Glomerular visceral epithelial cell (primary cell): ENCODE measurements at regions not wholly inside any gene's neighbourhood (a gene's known extent, or its start where the extent isn't known, plus 50 kb on each side); places are given as distances from the start of the nearest gene placed in this dataset.
"Not testable (repeated sequence)": the region's sequence is repeated elsewhere in the genome, so short reads cannot be mapped to it uniquely, and the experiment has no call there.

ENCODE experiments used
- DNase-seq: peaks from one replicate; pipeline ENCODE4 v3.0.0-alpha.2; 2016; ENCODE audit errors: extremely low spot score

- no peak for DNase-seq
These were observed 148.3 kb upstream of the SLC24A2 start for GRCh38 chr9:19937121-19937520.

- DNase-seq, result no peak
These were observed 147.8 kb upstream of the SLC24A2 start for GRCh38 chr9:19936598-19936997.

GRCh38 chr9:19935422-19935821 lies 146.6 kb upstream of the SLC24A2 start:
- DNase-seq, result no peak

DNA sequence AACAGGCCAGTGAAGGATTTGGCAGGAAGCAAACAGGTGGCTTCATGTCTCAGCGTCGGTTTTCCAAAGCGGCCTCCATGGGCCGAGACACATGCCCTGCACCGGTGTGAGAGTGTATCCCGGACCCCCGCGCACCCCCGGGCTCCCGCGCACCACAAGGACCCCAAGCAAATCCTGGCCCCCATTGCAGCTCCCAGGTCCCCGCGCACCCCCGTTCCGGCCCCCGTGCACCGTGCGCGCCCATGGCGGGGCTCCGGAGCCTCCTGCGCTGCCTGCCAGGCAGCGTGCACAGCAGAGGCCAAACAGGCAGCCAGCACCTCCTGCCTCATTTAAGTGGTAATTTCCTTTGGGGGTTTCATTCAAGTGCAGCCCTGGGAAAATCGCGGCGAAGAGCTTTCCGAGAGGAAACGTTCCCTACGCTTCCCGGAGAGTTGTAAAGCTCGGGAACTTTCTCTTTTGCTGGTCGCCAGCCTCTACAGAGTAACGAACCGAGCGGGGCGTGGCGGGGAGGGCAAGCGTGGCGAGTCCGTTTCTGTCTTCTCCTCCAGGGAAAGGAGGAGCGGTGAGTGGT lies 145.5 kb upstream of the SLC24A2 start:
- peak; percentile 16 for DNase-seq

DNA sequence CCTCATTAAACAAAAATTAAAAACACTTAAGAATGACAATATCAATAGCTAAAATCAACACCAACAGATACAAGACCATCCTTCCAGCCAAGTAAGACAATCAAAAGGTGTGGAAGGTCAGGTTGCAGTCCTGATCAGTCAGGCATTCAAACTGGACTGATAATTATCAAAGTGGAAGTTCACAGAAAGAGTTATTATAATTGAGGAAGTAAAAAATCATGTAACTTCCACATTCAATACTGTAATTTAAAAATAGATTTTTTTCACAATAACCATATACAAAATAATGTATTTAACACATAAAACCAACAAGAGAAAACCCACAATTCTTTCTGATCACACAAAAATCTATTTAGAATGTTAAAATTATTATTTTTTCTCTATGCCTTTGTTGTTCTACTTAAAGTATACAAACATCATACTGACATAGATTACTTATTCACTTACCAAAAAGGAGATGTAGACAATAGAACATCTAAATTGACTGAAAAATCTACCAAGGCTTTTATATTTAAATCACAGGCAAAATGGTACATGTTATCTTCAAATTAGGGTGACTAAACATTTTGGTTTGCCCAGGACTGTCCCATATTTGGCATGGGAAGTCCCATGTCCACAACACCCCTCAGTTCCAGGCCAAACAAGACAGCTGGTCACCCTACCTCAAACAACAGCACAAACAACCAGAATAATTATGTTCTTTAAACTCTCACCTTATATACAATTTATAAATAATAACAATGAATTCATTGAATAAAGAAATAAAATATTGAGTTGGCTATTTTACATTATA lies 142.5 kb upstream of the SLC24A2 start:
- DNase-seq, result no peak

DNA sequence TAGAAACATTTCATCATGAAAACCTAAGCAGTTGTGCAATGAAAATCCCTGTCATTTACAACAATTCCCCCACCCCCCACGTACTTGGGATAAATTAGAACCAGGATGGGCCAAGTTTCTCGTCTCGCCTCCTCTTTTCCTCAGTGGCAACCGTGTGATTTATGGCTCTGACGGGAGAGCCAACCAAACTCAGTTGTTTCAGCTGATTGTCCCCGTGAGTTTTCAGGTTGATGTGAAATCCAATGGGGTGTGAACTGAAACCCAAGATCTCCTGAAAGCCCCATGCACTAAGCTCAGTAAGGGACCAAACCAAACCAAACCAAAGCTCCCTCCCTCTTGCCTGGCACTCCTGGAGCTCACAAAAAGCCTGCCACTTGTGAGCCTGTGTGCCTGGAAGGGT lies 138.7 kb upstream of the SLC24A2 start:
- no peak for DNase-seq

DNA sequence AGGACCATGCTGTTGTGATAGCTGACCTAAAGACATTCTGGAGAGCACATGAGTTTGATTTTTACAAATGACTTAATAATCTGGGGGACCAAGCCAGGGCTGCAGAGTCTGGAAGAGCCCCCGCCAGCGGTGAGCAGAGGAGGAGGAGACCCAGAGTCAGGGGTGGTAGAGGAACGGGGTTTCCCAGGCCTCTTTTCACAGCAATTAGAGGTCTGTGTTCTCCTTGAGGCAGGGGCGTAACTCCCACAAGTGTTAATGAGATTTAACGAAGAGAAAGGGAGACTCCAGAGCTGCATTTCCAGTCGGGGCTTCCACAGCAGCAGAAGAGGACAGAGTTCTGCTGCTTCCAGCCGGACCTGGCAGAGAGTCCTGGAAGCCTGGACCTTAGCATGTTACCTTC lies 137.9 kb upstream of the SLC24A2 start:
- no peak for DNase-seq

GRCh38 chr9:19925674-19926503 lies 137.1 kb upstream of the SLC24A2 start:
- peak; percentile 80 for DNase-seq

DNA sequence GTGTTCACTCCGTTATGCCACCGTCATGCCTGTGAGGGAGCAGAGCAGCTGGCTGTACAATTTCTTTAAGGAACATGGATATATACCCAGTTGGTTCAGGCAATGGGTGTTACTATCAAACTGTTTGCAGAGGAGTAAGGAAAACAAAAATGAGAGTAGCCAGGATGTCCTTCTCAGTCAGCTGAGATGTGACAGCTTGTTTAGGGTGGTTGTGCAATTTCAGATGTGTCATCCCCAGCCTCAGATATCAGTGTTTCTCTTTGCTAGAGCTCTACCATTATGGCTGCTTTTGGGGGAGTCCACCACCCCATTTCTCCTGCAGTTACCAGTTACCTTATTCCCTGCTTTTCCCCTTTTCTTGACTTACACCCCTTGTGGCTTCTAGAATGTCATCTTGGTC lies 135.2 kb upstream of the SLC24A2 start:
- no peak for DNase-seq

DNA sequence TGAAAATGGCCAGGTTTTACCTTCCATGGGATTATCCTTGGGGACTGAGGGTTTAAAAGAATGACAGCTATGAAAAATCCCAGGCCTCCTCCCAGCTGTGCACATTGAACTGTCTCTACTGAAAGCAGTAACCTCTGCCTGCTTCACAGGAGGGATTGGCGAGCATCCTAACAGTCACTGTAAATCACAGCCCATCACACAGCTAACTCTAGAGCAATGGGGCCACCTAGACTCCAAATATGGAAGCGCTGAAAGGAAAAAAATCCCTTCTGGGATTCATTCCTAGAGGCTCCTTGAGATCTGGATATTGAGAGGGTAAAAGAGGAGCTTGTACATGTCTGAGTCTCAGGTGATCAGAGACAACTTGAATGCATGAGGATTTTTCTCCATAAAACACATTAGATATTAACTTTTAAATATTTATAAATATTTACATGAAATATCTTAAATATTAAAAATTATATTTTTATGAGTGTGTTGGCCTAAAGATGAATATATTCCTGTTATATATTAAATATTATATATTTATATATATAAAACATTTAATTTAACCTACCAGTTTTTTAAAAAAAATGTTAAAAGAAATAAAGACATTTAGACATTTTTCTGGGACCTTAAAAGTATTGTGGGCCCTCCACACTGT lies 133.8 kb upstream of the SLC24A2 start:
- peak; percentile 59 for DNase-seq

DNA sequence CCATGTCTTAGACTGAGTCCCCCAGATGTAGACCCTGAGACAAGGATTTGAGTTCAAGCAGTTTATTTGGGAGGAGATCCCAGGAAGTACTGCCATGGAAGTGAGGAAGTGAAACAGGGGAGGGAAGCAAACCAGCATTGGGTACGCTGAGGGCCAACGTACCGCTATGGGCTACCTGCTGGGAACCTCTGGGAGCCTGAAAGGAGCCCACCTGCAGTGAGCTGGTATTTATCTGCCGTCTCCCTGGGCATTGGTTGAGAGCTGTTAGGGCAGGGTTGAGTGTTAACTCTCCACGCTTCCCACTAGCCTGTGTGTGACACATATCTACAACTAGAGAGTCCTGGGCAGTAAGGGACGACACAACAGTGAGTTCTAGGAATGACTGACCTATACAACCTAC lies 131.6 kb upstream of the SLC24A2 start:
- DNase-seq, result no peak

DNA sequence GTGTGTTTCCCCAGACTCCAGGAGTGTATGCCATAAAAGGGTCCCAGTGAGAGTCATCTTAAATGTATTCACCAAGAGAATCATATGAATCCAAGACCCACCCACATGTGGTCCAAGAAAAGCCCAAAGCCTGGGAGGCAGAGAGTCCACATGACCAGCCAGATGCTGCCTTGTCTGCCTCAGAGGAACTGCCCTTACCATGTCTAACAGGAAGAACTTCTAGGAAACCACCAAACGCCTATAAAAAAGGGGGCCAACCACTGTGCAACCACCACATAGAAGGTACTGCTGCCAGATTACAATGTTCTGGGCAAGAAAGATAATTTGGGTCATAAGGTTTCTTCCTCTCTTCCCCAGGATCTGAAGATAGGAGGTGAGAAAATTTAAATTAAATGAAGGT lies 129.8 kb upstream of the SLC24A2 start:
- no peak for DNase-seq

DNA sequence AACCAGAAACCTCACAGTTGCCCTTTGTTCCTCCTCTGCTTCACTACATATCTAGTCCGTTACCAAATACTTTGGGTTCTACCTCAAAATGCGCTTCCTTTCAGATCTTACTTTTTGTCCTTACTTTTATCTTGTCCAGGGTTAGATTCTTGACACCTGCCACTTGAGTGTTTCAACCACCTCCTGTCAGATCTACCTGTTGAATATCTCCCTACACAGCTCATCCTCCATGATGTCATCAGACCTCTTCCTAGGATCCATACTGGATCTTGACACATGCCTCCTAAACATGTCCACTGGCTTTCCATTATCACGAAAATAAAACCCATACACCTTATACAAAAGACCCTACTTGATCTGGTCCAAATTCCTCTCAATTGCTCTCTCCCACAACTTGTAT lies 125.2 kb upstream of the SLC24A2 start:
- no peak for DNase-seq

DNA sequence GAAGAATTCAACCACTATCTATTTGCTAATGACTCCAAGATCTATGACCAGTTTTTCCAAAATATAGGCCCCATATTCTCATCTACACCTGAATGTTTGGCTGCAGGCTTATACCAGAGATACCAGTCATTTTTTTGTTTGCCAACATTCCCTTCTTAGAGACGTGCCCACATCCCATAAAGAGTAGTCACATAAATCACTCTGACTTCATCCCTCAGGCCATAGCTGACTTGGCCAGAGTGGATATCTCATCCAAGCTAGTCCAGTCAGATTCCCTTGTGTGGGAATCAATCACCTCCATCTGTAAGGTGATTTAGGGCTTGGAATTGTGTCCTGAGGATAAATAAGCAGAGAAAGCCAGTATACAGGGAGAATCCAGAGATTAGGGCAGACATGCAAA lies 124.3 kb upstream of the SLC24A2 start:
- no peak for DNase-seq

DNA sequence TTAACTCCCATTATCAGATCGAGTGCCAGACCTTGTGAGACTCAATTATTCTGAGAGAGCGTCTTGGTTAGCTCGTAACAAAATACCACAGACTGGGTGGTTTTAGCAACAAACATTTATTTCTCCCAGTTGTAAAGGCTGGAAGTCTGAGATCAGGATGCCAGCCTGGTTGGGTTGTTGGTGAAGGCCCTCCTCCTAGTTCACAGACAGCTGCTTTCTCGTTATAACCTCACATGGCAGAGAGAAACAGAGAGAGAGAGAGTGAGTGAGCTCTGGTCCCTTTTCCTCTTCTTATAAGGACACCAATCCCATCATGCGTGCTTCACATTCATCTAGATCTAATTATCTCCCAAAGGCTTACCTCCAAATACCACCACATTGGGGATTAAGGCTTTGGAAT lies 114.2 kb upstream of the SLC24A2 start:
- no peak for DNase-seq

DNA sequence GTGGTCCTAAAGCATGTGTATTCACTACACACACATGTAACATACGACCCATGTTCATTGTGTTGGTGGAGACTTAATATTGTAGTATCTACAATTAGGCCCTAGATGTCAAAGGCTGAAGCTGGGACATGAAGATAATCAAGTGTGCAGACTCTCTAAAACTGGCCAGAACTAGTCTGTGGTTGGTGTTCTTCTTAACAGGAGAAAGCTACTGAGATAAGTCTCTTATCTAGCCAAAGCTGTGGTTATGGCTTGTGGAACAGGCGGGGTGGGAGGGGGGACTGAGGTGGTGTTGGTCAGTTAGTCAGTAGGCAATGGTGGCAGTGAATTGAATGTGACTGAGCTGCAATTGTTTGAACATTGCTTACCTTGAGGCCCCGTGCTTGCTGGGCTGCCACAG lies 112.7 kb upstream of the SLC24A2 start:
- DNase-seq, result no peak

DNA sequence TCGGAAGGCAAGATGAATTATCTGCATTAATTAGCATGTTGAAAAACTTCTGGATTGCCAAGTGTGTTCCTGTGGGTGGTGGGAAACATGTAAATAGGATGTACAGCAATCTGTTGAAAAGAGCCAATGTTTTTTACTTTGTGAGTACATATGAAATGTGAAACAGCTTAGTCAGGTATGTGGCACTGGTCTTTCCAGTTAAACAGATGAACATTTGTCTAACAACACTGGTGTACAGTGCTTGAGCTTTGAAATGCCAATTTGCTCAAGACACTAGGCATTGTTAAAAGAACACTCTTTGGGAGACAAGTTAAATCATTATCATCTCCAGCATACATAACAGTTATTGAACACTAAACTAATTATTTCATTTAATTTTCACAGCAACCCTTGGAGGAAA lies 107.3 kb upstream of the SLC24A2 start:
- no peak for DNase-seq

DNA sequence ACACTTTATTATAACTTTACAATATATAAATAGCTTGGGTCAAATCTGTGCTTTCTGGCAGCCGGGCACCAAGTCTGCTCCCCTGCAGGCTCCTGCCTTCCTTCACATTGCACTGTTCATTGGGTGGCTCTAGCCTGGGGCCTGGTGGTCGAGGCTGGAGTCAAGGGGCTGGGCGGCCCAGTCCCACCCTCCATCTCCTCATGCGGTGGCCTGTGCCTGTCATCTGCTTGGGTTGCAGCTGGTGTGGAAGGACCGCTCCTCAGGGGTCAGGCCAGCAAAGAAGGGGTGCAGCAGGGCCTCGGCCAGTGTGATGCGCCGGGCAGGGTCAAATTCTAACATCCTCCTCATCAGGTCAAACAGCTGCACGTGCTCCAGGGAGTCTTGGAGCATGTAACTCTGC lies 106.7 kb upstream of the SLC24A2 start:
- DNase-seq, result not testable (repeated sequence)

GRCh38 chr9:19895006-19895405 lies 106.2 kb upstream of the SLC24A2 start:
- no peak for DNase-seq

GRCh38 chr9:19885608-19886007 lies 96.8 kb upstream of the SLC24A2 start:
- no peak for DNase-seq

- no peak for DNase-seq
These were observed 90.2 kb upstream of the SLC24A2 start for GRCh38 chr9:19879062-19879461.

- DNase-seq, result peak; percentile 56
These were observed 87.9 kb upstream of the SLC24A2 start for GRCh38 chr9:19876569-19877316.
